ENCODE measurements at regions not wholly inside any gene's neighbourhood (a gene's known extent, or its start where the extent isn't known, plus 50 kb on each side); places are given as distances from the start of the nearest gene placed in this dataset.

GRCh38 chr9:117828466-117828865, 124.3 kb downstream of the TLR4 start:
- DNase-seq (ENCODE audit: low read depth, low spot score): no peak
- in situ Hi-C loops (cut with MboI): no loop called here
- TF ChIP-seq, protein P1, sequence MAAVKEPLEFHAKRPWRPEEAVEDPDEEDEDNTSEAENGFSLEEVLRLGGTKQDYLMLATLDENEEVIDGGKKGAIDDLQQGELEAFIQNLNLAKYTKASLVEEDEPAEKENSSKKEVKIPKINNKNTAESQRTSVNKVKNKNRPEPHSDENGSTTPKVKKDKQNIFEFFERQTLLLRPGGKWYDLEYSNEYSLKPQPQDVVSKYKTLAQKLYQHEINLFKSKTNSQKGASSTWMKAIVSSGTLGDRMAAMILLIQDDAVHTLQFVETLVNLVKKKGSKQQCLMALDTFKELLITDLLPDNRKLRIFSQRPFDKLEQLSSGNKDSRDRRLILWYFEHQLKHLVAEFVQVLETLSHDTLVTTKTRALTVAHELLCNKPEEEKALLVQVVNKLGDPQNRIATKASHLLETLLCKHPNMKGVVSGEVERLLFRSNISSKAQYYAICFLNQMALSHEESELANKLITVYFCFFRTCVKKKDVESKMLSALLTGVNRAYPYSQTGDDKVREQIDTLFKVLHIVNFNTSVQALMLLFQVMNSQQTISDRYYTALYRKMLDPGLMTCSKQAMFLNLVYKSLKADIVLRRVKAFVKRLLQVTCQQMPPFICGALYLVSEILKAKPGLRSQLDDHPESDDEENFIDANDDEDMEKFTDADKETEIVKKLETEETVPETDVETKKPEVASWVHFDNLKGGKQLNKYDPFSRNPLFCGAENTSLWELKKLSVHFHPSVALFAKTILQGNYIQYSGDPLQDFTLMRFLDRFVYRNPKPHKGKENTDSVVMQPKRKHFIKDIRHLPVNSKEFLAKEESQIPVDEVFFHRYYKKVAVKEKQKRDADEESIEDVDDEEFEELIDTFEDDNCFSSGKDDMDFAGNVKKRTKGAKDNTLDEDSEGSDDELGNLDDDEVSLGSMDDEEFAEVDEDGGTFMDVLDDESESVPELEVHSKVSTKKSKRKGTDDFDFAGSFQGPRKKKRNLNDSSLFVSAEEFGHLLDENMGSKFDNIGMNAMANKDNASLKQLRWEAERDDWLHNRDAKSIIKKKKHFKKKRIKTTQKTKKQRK (IDR thresholded peaks at IDR 0.05; ENCODE audit: low read depth, low read length): no peak
- TF ChIP-seq RELA (IDR thresholded peaks at IDR 0.05; ENCODE audit: borderline replicate concordance, partially characterized antibody): no peak
- TF ChIP-seq ZZZ3 (IDR thresholded peaks at IDR 0.05; ENCODE audit: control insufficient read depth, insufficient read length, low read depth): no peak
- TF ChIP-seq ZNF384 (IDR thresholded peaks at IDR 0.05; ENCODE audit: borderline replicate concordance, low read depth, low read length): no peak
- TF ChIP-seq, protein P2, sequence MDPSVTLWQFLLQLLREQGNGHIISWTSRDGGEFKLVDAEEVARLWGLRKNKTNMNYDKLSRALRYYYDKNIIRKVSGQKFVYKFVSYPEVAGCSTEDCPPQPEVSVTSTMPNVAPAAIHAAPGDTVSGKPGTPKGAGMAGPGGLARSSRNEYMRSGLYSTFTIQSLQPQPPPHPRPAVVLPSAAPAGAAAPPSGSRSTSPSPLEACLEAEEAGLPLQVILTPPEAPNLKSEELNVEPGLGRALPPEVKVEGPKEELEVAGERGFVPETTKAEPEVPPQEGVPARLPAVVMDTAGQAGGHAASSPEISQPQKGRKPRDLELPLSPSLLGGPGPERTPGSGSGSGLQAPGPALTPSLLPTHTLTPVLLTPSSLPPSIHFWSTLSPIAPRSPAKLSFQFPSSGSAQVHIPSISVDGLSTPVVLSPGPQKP (IDR thresholded peaks at IDR 0.05; ENCODE audit: low read depth, low read length): no peak
- TF ChIP-seq FOXM1 (IDR thresholded peaks at IDR 0.05; ENCODE audit: low read depth, low read length): no peak
- no peak for TF ChIP-seq IRF4 (IDR thresholded peaks at IDR 0.05; ENCODE audit: low read depth, low read length)
- no peak for TF ChIP-seq SPI1 (IDR thresholded peaks at IDR 0.05; ENCODE audit: borderline replicate concordance, insufficient read depth, low read depth, low read length)
- no peak for TF ChIP-seq CHD2 (IDR thresholded peaks at IDR 0.05; ENCODE audit: borderline replicate concordance, low read depth, low read length)
- TF ChIP-seq RBBP5 (conservative IDR thresholded peaks at IDR 0.05): no peak
- H3K36me3 ChIP-seq (ENCODE audit: control insufficient read depth in 2 of 2, insufficient read depth in 2 of 2, low read length in 1 of 2): no peaks in the 10 kb centered on the region
- no peaks in the 10 kb centered on the region for H3K27me3 ChIP-seq (replicated peaks in 1 of 2; ENCODE audit: control insufficient read depth in 2 of 2, insufficient read depth in 2 of 2, low read length in 1 of 2)
- no peak for ATAC-seq
- peaks cover 11% of the 10 kb centered on the region for H3K4me1 ChIP-seq (ENCODE audit: control insufficient read depth, insufficient read depth, low read length)
- H3K79me2 ChIP-seq (ENCODE audit: control insufficient read depth, insufficient read depth, low read length): no peaks in the 10 kb centered on the region
- intact Hi-C loops (cut with micrococcal nuclease; ENCODE audit: unreplicated experiment): no loop called here
- CTCF ChIA-PET: no interaction called here
- no peak overlapping the region for H3K4me3 ChIP-seq
- POLR2A ChIA-PET: no interaction called here
- no TSS peak for BruUV-seq (replicated peaks)
- H4K20me1 ChIP-seq (ENCODE audit: control insufficient read depth, insufficient read depth): no peaks in the 10 kb centered on the region
- FAIRE-seq: no peak
- no peak overlapping the region for H2AFZ ChIP-seq (ENCODE audit: control insufficient read depth, low read depth, low read length)
- SMC1A ChIA-PET (ENCODE audit: uncharacterized antibody, unreplicated experiment): no interaction called here
- H3K4me2 ChIP-seq (ENCODE audit: control insufficient read depth, insufficient read depth): no peak overlapping the region
- RAD21 ChIA-PET (ENCODE audit: unreplicated experiment): no interaction called here
- H3K27ac ChIP-seq (ENCODE audit: control insufficient read depth, insufficient read depth): no peak overlapping the region
- no peaks in the 10 kb centered on the region for H3K9me3 ChIP-seq (replicated peaks; ENCODE audit: control insufficient read depth, insufficient read depth, low read length)
- H3K9ac ChIP-seq (ENCODE audit: control insufficient read depth, insufficient read depth, low read length): no peak overlapping the region

All from GM12878 (cell line).